Lower lobe of right lung (tissue), 2 donors: ENCODE measurements at regions not wholly inside any gene's neighbourhood (a gene's known extent, or its start where the extent isn't known, plus 50 kb on each side); places are given as distances from the start of the nearest gene placed in this dataset.
A peak's percentile ranks its signal among the peaks of the same experiment; 100 is the strongest.

Source experiments
- ATAC-seq, 2 donors: fragments of 200-7000 bp; cut with Tn5 transposase; one replicate each; pipeline ENCODE4 v1.9.1; 2020 to 2022; ENCODE audit warnings: mild to moderate bottlenecking in 2 of 2, moderate library complexity in 2 of 2
- DNase-seq: peaks from one replicate; pipeline ENCODE4 v3.0.0-alpha.2; 2020
- H3K27ac ChIP-seq: fragments of 200-600 bp; one replicate; pipeline ENCODE4 v1.8.0; 2022
- H3K27me3 ChIP-seq: fragments of 200-600 bp; one replicate; pipeline ENCODE4 v1.8.0; 2022; ENCODE audit warnings: low read depth
- H3K36me3 ChIP-seq: fragments of 200-600 bp; one replicate; pipeline ENCODE4 v1.8.0; 2022; ENCODE audit warnings: mild to moderate bottlenecking
- H3K4me1 ChIP-seq: fragments of 200-600 bp; one replicate; pipeline ENCODE4 v1.8.0; 2022
- H3K4me3 ChIP-seq: fragments of 200-600 bp; one replicate; pipeline ENCODE4 v1.8.0; 2022; ENCODE audit warnings: mild to moderate bottlenecking
- H3K9me3 ChIP-seq: fragments of 200-600 bp; one replicate; pipeline ENCODE4 v1.8.0; 2022
- CTCF ChIP-seq: fragments of 200-600 bp; IDR thresholded peaks from one replicate; pipeline ENCODE4 v1.8.0; 2022; ENCODE audit warnings: antibody characterized with exemption, mild to moderate bottlenecking
- intact Hi-C: fragments of 100-400 bp; cut with DNase I; formaldehyde crosslinking; loops from one replicate; pipeline ENCODE4 v1.11.0; 2022
- donor health status: DM: no; HTN: yes; CAD: no; lungs with severe emphysema.

- DNase-seq (no peak), ATAC-seq (no peak)
- TF ChIP-seq CTCF = no peak
- H3K27me3 ChIP-seq = no peaks in the 10 kb centered on the region
- no peak overlapping the region for H3K4me3 ChIP-seq
- H3K4me1 ChIP-seq = no peaks in the 10 kb centered on the region
- no peaks in the 10 kb centered on the region for H3K36me3 ChIP-seq
- H3K27ac ChIP-seq = no peak overlapping the region
- intact Hi-C loops = no loop called here
- no peaks in the 10 kb centered on the region for H3K9me3 ChIP-seq
Measured at GRCh38 chr5:114070093-114070722, 291.7 kb upstream of the KCNN2 start.

- Histone ChIP-seq H3K36me3 (no peaks in the 10 kb centered on the region), H3K27ac (no peak overlapping the region), H3K4me1 (no peaks in the 10 kb centered on the region), H3K9me3 (no peaks in the 10 kb centered on the region), H3K27me3 (no peaks in the 10 kb centered on the region), H3K4me3 (no peak overlapping the region)
- no peak for TF ChIP-seq CTCF
- ATAC-seq (no peak), DNase-seq (no peak)
- intact Hi-C loops = no loop called here
Measured at GRCh38 chr5:114089259-114089658, 272.6 kb upstream of the KCNN2 start.

- H3K9me3 ChIP-seq = no peaks in the 10 kb centered on the region
- no peak for TF ChIP-seq CTCF
- no peak overlapping the region for H3K4me3 ChIP-seq
- intact Hi-C loops = no loop called here
- H3K36me3 ChIP-seq = no peaks in the 10 kb centered on the region
- no peaks in the 10 kb centered on the region for H3K4me1 ChIP-seq
- DNase-seq = no peak
- ATAC-seq = no peak
- no peak overlapping the region for H3K27ac ChIP-seq
- no peaks in the 10 kb centered on the region for H3K27me3 ChIP-seq
Measured at GRCh38 chr5:114097570-114097969, 264.3 kb upstream of the KCNN2 start.

GRCh38 chr5:114099161-114099560, 262.7 kb upstream of the KCNN2 start:
- Histone ChIP-seq H3K4me3 (no peak overlapping the region), H3K4me1 (no peaks in the 10 kb centered on the region), H3K9me3 (no peaks in the 10 kb centered on the region), H3K27me3 (no peaks in the 10 kb centered on the region), H3K27ac (no peak overlapping the region), H3K36me3 (no peaks in the 10 kb centered on the region)
- ATAC-seq = no peak
- no peak for TF ChIP-seq CTCF
- intact Hi-C loops = no loop called here
- no peak for DNase-seq

GRCh38 chr5:114101153-114101552, 260.7 kb upstream of the KCNN2 start:
- Histone ChIP-seq H3K4me3 (no peak overlapping the region), H3K27me3 (no peaks in the 10 kb centered on the region), H3K27ac (no peak overlapping the region), H3K9me3 (no peaks in the 10 kb centered on the region), H3K4me1 (no peaks in the 10 kb centered on the region), H3K36me3 (no peaks in the 10 kb centered on the region)
- peak; percentile 59 for TF ChIP-seq CTCF
- intact Hi-C loops = no loop called here
- ATAC-seq (no peak), DNase-seq (no peak)

- Histone ChIP-seq H3K9me3 (no peaks in the 10 kb centered on the region), H3K27me3 (no peaks in the 10 kb centered on the region), H3K36me3 (no peaks in the 10 kb centered on the region), H3K4me3 (no peak overlapping the region), H3K4me1 (no peaks in the 10 kb centered on the region), H3K27ac (no peak overlapping the region)
- intact Hi-C loops = no loop called here
- ATAC-seq (no peak), DNase-seq (no peak)
- no peak for TF ChIP-seq CTCF
Measured at GRCh38 chr5:114113604-114114003, 248.3 kb upstream of the KCNN2 start.
